Hypothalamus (tissue), 51 donors: ENCODE measurements at regions not wholly inside any gene's neighbourhood (a gene's known extent, or its start where the extent isn't known, plus 50 kb on each side); places are given as distances from the start of the nearest gene placed in this dataset.

ENCODE experiments used
- DNase-seq, 51 donors: peaks; one replicate each; lab custom pipeline; 2025; lab: John Stamatoyannopoulos, UW

GRCh38 chr2:206368484-206368883 lies 74.8 kb upstream of the ADAM23 start:
- DNase-seq: no peak

- peak in 6 of 51 donors; percentile 1 to 49 (median 3) for DNase-seq
Observed at GRCh38 chr2:206368933-206369569, 74.3 kb upstream of the ADAM23 start.

- no peak for DNase-seq
Observed at GRCh38 chr2:206375956-206376355, 67.4 kb upstream of the ADAM23 start.

- no peak for DNase-seq
Observed at GRCh38 chr2:206378835-206379234, 64.5 kb upstream of the ADAM23 start.

DNA sequence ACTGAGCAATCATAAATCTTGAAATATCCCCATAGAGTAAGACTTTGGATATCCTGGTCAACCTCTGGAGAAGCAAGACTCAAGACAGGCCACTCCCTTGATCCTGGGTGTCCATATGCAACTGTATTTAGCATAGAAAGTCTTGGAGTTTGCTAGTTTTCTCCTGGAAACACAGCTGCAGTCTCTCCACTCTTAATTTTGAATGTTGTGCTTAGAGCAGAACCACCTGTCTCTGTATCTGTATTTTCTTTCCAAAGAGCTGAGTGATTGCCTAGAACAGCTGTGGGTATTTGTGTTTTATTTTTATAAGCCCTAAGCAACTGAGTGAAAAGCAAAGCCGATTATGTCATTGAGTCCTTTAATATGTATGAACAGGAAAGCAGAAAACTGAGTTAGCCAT lies 64.1 kb upstream of the ADAM23 start:
- no peak for DNase-seq

- no peak for DNase-seq
Observed at GRCh38 chr2:206379886-206380285, 63.4 kb upstream of the ADAM23 start.

- DNase-seq: no peak
Observed at GRCh38 chr2:206381881-206382280, 61.5 kb upstream of the ADAM23 start.

GRCh38 chr2:206383669-206384068 lies 59.7 kb upstream of the ADAM23 start:
- DNase-seq: no peak

- DNase-seq: no peak
Observed at GRCh38 chr2:206387808-206388207, 55.5 kb upstream of the ADAM23 start.

DNA sequence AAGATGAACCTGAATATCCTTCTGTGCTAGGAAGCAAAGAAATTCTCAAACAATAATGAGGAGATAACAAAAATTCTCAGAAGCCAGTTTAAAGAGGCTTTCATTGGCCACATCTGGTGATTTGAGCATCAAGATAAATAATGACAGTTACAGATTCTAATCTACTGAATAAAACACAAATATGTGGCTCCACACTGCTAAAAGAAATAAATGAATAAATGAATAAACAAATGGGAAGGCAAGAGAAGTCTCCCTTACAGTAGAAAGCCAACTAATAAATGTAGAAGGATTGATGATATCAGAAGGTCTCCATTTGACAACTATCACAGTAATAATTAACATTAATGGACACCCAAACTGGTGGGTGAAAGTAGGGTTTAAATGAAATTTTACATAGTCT lies 54.6 kb upstream of the ADAM23 start:
- DNase-seq: no peak

DNA sequence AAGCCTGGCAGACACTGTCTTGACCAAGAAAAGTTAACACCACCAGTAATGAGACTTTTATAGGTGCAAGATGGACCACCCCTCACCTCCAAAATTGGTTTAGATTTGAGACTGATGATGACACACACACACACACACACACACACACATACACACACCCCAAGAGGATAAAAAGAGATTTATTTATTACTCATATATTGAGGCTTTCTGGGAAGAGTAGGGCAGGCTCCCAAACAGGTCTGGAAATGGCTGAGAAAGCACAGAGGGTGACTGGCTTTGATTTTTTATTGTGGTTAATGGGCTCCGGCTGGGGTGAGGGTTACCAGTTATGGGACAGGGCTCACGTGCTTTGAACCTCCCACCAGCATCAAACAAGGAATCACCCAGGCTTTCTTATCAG lies 54.2 kb upstream of the ADAM23 start:
- no peak for DNase-seq

DNA sequence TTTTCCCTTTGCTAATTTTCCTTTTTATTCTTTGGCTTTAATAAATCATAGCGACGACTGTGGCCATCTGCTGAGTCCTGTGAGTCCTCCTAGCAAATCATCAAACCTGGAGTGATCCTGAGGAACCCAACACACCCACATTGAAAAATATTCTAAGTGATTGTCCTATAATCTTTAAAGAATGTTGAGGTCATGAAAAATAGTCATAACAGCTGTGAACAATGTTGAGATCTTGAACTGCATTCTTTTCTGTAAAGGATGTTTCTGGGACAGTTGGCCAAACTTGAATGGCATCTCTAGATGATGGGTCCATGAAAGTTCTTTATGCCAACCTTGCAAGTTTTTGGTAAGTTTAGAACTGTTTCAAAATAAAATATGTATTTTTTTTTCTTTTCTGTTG lies 53.2 kb upstream of the ADAM23 start:
- DNase-seq: no peak

DNA sequence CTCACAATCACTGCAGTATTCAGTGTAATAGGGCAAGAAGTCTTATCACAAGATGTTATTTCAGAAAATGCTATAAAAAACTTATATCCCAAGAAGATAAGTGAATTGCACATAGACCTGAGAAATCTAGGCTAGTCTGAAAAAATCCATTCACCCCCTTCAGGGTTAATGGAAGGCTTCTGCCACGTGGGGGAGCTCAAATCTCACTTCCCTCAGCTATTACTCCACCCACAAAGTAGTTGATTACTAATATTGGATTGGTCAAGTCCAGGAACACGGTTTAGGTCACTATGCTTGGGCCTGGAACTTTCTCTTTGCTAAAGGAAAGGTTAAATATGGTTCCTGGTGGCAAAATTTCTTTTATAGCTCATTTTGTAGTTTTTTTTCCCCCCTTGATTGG lies 51.2 kb upstream of the ADAM23 start:
- peak in 2 of 51 donors; percentile 0 to 9 for DNase-seq
